Astrocyte of the cerebellum (primary cell): ENCODE measurements at regions not wholly inside any gene's neighbourhood (a gene's known extent, or its start where the extent isn't known, plus 50 kb on each side); places are given as distances from the start of the nearest gene placed in this dataset.

Experiments used
- DNase-seq: peaks from one replicate; pipeline ENCODE4 v3.0.0-alpha.2; 2011; ENCODE audit warnings: low read depth
- H3K4me3 ChIP-seq: 2 replicates; pipeline ENCODE4 v1.5.1; 2011; ENCODE audit warnings: mild to moderate bottlenecking, low read depth, low read length, moderate library complexity
- in situ Hi-C: cut with HindIII; loops from 2 replicates; pipeline ENCODE4 v1.10.0; 2017; ENCODE audit warnings: low sequenced_read_pairs
- TF ChIP-seq, protein P1 (sequence below): IDR thresholded peaks from 2 replicates; pipeline ENCODE4 v1.5.1; 2012; ENCODE audit warnings: low read length, low read depth, moderate library complexity, mild to moderate bottlenecking; ENCODE audit errors: missing control alignments

GRCh38 chr5:2387250-2387633, 364.2 kb downstream of the IRX2 start:
- DNase-seq, result no peak
- TF ChIP-seq, protein P1, sequence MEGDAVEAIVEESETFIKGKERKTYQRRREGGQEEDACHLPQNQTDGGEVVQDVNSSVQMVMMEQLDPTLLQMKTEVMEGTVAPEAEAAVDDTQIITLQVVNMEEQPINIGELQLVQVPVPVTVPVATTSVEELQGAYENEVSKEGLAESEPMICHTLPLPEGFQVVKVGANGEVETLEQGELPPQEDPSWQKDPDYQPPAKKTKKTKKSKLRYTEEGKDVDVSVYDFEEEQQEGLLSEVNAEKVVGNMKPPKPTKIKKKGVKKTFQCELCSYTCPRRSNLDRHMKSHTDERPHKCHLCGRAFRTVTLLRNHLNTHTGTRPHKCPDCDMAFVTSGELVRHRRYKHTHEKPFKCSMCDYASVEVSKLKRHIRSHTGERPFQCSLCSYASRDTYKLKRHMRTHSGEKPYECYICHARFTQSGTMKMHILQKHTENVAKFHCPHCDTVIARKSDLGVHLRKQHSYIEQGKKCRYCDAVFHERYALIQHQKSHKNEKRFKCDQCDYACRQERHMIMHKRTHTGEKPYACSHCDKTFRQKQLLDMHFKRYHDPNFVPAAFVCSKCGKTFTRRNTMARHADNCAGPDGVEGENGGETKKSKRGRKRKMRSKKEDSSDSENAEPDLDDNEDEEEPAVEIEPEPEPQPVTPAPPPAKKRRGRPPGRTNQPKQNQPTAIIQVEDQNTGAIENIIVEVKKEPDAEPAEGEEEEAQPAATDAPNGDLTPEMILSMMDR, result no peak
- in situ Hi-C loops, result no loop called here
- no peak overlapping the region for H3K4me3 ChIP-seq

- H3K4me3 ChIP-seq, result no peak overlapping the region
- no peak for DNase-seq
- TF ChIP-seq, protein P1, result no peak
- in situ Hi-C loops, result no loop called here
Observed at GRCh38 chr5:2385818-2386217, 365.7 kb downstream of the IRX2 start.

- in situ Hi-C loops, result no loop called here
- H3K4me3 ChIP-seq, result no peak overlapping the region
- TF ChIP-seq, protein P1, result no peak
- DNase-seq, result no peak
Observed at GRCh38 chr5:2383698-2384065, 367.8 kb downstream of the IRX2 start.

DNA sequence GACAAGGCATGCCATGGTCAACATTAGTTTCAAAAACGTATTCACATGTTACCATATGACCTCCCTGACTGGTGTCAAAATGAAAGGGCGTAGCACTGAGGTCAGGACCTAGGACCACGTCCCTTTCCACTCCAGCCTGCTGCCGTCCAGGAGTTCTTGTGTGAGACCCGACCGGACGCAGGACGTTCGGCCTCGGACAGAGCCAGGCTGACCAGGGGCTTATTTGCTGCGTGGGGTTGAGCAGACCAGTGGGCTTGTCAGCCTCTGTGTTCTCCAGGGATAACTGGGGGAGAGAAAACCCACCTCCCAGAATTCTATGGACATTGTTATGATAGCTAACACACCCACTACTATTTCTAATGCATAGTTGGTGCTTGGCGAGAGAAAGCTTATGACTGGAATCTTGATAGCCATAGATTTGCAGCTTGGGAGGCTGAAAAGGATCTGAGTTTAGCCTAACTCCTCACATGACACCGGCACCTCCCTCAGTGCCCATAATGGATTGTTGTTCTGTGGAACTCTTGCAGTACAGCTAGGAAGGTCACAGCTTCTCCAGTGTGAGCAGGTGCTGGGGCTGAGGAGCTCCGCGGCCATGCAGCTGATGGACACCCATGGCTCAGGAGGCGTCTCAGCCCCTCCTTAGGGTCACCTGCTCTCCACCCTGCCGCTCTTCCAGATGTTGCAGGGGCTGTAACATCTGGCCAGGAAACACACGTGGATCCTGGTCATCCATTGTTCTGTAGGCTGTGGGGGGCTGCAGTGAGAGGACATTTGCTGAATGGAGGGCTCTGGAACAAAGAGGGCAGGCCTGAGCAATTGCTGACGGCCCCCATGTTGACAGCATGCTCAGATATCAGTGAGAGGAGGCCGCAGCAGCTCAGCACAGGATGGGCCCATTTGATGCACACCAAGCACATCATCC, 368.4 kb downstream of the IRX2 start:
- in situ Hi-C loops, result no loop called here
- no peak overlapping the region for H3K4me3 ChIP-seq
- DNase-seq, result no peak
- TF ChIP-seq, protein P1, result no peak

DNA sequence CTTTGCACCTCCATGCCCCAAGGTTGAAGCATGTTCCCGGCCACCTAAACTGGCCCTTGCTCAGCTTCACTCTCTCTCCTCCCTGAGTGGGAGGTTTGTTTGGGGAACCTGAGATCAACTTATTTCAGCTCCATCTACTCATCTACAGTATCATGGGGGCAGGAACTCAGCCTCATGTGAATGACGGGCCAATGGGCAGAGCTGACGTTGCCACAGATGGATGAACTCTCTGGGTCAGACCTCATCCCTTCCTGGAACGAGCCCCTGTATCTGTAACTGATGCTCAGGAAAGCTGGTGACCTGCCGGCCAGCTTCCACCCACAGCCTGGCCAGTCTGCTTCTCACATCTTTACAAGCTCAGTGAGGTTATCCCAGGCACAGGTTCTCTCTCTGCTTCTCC, 369.6 kb downstream of the IRX2 start:
- in situ Hi-C loops, result no loop called here
- no peak overlapping the region for H3K4me3 ChIP-seq
- no peak for DNase-seq
- TF ChIP-seq, protein P1, result no peak

- in situ Hi-C loops, result no loop called here
Observed at GRCh38 chr5:2381070-2381469, 370.4 kb downstream of the IRX2 start.

More at GRCh38 chr5:2381070-2381469, 370.4 kb downstream of the IRX2 start:
- TF ChIP-seq, protein P1, result no peak
- DNase-seq, result no peak
- no peak overlapping the region for H3K4me3 ChIP-seq
